ENCODE measurements at regions not wholly inside any gene's neighbourhood (a gene's known extent, or its start where the extent isn't known, plus 50 kb on each side); places are given as distances from the start of the nearest gene placed in this dataset.

DNA sequence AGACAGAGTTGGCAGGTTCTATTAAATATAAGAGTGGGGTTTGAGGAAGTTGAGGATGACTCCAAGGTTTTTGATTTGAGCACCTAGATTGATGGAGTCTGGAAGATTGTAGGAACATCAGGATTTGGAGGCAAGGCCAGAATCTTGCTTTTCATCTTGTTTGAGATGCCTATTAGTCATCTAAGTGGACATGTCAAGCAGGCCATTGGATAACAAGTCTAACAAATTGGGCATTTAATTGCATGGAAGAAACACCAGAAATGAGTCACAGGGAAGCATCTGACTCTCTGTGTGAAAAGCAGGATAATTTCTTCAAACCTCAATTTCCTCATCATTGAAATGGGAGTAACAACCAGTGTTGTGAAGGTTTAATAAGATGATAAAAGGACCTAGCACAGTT lies 53.3 kb upstream of the ARL15 start:
- TF ChIP-seq, protein P1, sequence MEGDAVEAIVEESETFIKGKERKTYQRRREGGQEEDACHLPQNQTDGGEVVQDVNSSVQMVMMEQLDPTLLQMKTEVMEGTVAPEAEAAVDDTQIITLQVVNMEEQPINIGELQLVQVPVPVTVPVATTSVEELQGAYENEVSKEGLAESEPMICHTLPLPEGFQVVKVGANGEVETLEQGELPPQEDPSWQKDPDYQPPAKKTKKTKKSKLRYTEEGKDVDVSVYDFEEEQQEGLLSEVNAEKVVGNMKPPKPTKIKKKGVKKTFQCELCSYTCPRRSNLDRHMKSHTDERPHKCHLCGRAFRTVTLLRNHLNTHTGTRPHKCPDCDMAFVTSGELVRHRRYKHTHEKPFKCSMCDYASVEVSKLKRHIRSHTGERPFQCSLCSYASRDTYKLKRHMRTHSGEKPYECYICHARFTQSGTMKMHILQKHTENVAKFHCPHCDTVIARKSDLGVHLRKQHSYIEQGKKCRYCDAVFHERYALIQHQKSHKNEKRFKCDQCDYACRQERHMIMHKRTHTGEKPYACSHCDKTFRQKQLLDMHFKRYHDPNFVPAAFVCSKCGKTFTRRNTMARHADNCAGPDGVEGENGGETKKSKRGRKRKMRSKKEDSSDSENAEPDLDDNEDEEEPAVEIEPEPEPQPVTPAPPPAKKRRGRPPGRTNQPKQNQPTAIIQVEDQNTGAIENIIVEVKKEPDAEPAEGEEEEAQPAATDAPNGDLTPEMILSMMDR (conservative IDR thresholded peaks at IDR 0.05 in 1 of 2, IDR thresholded peaks at IDR 0.05 in 1 of 2; ENCODE audit: low read depth in 1 of 2, low read length in 2 of 2), result no peak
- no peak for TF ChIP-seq EZH2 (IDR thresholded peaks at IDR 0.05; ENCODE audit: low read length, missing control alignments)
